ENCODE measurements at regions not wholly inside any gene's neighbourhood (a gene's known extent, or its start where the extent isn't known, plus 50 kb on each side); places are given as distances from the start of the nearest gene placed in this dataset.
"Not testable (repeated sequence)": the region's sequence is repeated elsewhere in the genome, so short reads cannot be mapped to it uniquely, and the experiment has no call there.

DNA sequence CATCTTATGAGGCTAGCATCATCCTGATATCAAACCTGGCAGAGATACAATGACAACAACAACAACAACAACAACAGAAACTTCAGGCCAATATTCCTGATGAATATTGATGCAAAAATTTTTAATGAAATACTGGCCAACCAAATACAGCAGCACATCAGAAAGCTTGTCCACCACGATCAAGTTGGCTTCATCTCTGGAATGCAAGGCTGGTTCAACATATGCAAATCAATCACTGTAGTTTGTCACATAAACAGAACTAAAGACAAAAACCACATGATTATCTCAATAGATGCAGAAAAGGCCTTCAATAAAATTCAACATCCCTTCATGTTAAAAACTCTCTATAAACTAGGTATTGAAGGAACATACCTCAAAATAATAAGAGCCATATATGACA lies 397.3 kb downstream of the RAP2B start:
- DNase-seq: not testable (repeated sequence)

- DNase-seq: no peak
These were observed 405.0 kb downstream of the RAP2B start for GRCh38 chr3:153567011-153567410.

GRCh38 chr3:153567556-153567955 lies 405.5 kb downstream of the RAP2B start:
- DNase-seq: no peak

- not testable (repeated sequence) for DNase-seq
These were observed 408.5 kb downstream of the RAP2B start for GRCh38 chr3:153570481-153570880.

DNA sequence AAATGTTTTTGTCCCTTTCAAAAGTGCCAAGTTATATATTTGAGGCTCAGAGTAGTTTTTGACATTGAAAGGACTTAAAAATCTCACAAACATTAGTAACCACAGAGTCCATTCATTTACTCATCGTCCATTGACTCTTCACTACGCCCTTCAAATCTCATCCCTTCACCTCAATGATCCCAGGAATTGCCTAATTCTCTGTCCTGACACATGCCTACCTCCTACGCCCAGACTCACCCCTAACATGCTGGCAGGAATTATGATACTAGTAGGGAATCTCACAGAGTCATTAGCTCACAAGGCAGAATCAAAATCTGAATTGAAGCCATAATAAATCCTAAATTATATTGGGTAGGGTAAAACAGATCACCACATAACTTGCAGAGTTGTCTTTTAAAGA lies 410.1 kb downstream of the RAP2B start:
- no peak for DNase-seq

DNA sequence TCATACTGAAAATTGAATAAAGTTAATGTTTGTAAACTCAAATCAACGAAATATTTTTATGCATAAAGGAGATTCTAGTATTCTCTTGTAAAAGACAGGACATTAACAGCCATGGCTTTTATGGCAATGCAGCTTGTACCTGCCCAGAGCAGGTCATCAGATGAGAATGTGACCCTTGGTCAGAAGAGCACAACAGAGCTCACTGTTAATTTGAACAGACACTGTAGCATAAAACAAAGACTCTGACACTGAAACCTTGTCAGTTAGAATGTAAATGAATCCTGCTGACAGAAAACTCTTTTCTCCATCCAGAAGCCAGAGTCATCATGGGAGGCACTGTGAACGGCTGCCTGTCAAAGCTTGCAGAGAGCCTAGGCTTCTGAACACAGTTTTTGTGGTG lies 410.6 kb downstream of the RAP2B start:
- no peak for DNase-seq

GRCh38 chr3:153573481-153573880 lies 411.5 kb downstream of the RAP2B start:
- no peak for DNase-seq

- no peak for DNase-seq
These were observed 412.4 kb downstream of the RAP2B start for GRCh38 chr3:153574445-153574844.

- no peak for DNase-seq
These were observed 415.2 kb downstream of the RAP2B start for GRCh38 chr3:153577059-153577736.

DNA sequence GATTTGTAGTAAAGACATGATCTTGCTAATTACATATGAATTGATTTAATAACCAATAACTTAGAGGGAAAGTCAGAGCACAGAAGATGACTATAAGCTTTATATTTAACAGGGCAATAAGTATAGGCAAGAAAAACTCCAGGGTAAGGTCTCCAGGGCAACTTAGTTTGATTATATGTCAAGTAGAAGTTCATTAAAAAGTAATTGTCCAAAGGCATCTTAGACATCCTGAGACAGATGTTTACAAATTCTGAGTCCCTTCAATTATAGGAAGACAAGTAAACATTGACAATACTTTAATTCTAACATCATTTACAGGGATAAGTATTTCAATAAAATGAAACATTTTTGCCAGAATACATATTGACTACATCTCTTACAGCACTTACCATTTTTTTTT lies 416.0 kb downstream of the RAP2B start:
- DNase-seq: no peak

DNA sequence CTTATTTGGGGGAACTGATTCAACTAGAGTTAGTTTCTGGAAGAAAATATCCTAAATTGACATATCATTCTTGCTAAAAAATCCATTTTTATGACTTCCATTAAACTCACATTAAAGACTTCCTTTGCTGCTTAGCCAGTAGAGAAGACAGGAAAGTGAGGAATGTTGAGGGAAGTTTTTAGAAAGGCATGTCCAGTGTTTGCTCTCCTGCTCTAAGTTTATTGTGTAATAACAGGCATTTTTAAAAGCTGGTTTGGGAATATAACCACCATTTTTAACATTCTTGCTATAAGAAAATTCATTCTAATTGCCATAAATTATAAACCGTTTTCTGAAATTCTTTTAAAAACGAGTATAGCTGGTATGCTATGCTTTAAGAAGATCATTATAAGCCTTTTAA lies 428.0 kb downstream of the RAP2B start:
- DNase-seq: no peak

DNA sequence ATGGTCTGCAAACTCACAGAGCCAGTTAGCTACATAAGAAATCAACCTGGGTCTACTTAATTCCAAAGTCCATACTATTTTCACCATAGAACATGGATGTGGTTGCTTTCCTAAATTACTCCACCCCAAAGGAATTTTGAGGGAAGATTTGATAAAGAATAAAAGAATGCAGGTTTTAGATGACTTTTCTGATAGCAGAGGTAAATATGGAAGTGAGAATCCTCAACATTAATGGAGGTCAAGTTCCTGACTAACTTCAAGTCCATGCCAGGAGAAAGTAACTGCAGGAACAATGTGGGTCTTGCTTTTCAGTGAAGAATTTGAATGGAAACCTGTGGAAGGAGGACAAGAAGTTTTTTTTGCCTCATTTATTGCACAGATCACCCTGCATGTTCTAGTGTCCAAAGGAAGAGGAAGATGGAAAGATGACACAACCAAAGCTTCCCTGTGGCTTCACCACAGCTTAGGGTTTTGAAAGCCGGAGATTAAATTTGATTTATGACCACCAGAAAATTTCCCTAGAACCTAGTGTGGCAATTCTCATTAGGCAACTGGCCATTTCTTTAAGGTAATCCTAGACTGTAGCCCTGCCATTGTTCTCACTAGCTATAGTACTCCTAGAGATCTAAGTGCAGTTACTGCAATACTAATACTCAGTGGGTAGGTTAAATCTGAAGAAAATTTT lies 429.7 kb downstream of the RAP2B start:
- no peak for DNase-seq

DNA sequence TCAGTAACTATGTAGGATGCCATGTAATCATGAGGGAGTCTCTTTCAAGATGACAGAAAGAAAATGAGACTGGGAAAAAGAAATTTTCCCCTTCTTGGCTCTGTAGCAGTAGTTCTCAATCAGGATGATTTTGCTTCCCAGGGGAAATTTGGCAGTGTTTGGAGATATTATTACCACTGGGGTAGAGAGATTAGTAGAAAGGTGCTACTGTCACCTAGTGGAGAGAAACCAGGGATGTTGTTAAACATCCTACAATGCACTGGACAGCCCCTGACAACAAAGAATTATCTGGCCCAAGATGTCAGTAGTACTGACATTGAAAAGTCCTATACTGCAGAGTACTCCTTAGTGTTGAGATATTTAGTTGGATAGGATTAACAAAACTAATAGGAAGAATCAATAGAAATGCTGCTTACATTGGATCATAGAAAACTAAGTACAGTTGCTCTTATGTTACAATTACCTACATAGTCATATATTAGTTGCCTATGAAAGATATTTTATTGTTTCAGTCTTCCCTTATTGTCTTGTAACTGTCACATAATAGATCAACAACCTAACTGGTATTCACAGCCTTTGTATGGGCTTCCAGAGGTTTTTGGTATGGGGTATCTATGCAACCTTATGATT lies 433.3 kb downstream of the RAP2B start:
- DNase-seq: peak; percentile 27

DNA sequence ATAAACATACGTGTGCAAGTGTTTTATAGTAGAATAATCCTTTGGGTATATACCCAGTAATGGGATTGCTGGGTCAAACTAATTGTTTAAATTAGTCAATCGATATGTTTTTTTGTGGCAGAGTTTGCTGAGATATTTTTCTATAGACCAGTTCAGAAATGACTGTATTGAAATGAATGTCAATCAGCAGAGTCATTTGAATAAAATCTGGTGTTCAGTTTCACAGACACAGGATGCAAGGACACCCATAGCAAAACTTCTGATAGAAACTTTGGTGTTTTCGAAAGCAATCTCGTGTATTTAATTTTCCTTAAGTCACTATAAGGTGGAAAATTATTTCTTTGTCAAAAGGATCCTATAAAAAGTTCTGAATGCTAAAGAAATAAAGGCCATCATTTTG lies 434.4 kb downstream of the RAP2B start:
- no peak for DNase-seq

GRCh38 chr3:153599685-153600084 lies 437.7 kb downstream of the RAP2B start:
- DNase-seq: no peak

DNA sequence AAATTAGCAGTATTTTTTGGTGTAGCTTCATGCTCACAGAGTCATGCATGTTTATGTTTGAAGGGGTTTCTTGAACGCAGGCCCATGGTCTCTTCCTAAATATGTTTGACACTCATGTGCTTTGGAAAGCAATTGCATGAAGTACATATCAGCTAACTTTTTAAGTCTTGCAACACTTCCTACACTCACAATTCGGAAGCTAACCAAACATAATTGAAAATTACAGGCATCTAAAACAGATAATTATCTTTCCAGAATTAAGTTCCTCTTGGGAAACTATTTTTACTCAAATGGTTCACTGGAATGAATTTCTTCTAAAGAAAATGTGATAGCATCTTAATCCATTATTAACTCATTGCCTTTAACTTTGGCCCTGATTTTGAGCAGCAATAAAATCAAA lies 438.9 kb downstream of the RAP2B start:
- no peak for DNase-seq

GRCh38 chr3:153601374-153601853 lies 439.4 kb downstream of the RAP2B start:
- no peak for DNase-seq

DNA sequence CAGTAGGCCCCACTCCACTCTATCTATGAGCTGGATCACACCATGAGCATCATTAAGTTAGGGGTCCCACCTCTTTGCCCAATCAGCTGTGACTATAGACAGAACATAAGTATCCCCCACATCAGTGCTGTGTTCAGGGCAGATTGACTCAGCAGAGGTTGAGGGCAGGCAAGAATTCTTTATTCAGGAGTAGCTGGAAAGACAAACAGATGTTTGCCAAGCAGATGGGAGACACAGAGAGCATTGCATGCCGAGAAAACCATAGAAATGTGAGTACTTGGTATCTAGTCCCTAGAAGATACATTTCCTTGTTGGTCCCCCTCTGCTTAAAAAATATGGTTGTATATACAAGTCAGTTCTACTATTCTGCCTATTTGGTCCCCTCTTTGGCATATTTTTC lies 440.8 kb downstream of the RAP2B start:
- no peak for DNase-seq

GRCh38 chr3:153614140-153614539 lies 452.1 kb downstream of the RAP2B start:
- no peak for DNase-seq

DNA sequence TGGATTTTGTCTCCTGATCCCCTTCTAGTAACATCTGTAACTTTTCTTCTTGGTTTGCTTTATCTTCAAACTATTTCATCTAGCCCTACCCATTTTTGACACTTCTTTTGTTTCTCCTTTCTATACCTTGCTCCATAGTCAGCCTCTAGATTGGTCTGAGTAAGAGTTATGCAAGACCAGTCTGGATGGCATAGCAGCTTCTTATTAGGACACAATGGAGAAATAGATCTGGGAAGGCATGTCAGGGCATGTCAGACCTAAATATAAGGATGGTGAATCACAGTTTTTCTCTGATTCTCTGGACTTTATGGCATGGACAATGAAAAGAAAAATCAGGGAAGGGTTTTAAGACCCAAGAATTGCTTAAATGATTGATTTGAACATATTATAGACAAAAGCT lies 452.5 kb downstream of the RAP2B start:
- DNase-seq: no peak

DNA sequence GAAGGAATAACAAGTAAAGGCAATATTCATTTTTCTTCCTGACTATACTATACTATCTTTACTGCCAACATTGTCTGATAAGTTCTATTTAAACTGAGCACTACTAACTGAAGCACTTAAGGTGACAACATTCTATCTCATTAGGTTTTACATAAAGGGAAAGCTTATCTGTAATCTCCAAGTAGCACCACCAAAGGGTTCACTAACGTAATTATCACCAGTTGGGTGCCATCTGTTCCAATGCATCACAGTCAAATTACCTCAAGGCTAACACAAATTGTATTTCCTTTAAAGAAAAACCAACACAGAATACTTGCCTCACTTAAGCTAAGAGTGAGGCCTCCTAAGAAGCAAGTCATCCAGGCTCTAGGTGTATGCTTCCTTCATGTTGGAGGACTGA lies 453.8 kb downstream of the RAP2B start:
- DNase-seq: no peak

- DNase-seq: no peak
These were observed 455.4 kb downstream of the RAP2B start for GRCh38 chr3:153617463-153617862.

DNA sequence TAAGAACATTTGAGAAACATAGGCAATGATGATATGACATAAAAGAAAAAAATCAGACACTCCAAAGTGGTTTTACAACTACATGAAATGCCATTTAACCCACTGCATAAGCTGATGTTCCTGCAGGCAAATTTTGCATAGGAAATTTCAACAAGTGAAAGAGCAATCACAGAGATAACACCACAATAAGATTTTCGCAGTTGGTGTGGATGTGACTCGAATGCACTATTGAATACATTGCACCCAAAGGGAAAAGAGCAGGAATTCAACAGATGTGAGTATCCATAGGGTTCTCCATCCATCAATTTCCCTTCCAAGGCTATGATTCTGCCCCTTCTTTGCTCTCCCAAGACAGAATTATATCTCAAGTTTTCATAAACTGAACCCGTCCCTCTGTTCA lies 456.1 kb downstream of the RAP2B start:
- no peak for DNase-seq

DNA sequence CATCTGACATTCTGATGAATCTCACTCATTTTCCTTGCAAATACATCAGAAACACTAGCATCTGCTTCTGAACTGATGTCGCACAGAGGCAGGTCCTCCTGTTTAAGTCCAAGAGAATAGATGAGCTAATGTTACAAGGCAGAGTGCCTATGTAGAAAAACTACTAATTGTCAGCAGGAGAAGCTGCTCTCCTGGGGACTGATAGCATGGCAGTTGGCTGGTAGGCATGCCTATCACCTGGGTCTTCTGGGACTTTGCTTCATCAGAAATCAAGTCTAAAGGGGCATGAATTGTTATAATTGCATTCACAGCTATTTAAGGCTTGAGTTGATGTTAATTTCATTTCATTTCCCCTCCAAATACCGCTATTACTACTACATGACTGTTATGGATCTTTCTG lies 457.2 kb downstream of the RAP2B start:
- no peak for DNase-seq
